ENCODE measurements at regions not wholly inside any gene's neighbourhood (a gene's known extent, or its start where the extent isn't known, plus 50 kb on each side); places are given as distances from the start of the nearest gene placed in this dataset.

DNA sequence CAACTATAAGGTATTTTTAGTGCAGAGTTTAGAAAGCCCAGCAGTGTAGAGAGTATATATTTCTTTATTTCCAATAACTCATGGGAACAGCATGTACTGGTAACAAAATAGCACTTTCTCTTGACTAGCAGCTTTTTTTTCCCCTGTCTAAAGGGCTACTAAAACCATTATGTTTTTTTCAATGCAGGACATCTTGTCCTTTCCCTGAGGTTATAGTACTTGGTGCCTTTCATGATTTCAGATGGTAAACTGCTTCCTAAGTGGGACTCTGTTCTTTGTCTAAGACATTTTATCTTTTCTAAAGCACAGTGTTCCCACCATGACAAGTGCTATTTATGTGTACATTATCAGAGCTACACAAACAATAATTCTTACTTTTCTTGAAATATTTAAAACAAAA, 122.3 kb downstream of the SLC24A2 start:
- H3K27me3 ChIP-seq (ENCODE audit: insufficient read depth, low read depth, severe bottlenecking): no peaks in the 10 kb centered on the region
- DNase-seq: no peak
- no peak overlapping the region for H3K4me3 ChIP-seq (ENCODE audit: low read depth, low read length)
- no peaks in the 10 kb centered on the region for H3K36me3 ChIP-seq
- H3K9me3 ChIP-seq (ENCODE audit: severe bottlenecking): no peaks in the 10 kb centered on the region
- H3K27ac ChIP-seq: no peak overlapping the region
- no peak for TF ChIP-seq CTCF (IDR thresholded peaks at IDR 0.05; ENCODE audit: low read depth, low read length)

GRCh38 chr9:19665146-19665863, 123.5 kb downstream of the SLC24A2 start:
- H3K4me3 ChIP-seq (ENCODE audit: low read depth, low read length): no peak overlapping the region
- no peaks in the 10 kb centered on the region for H3K36me3 ChIP-seq
- DNase-seq: no peak
- H3K27me3 ChIP-seq (ENCODE audit: insufficient read depth, low read depth, severe bottlenecking): no peaks in the 10 kb centered on the region
- TF ChIP-seq CTCF (IDR thresholded peaks at IDR 0.05; ENCODE audit: low read depth, low read length): no peak
- H3K9me3 ChIP-seq (ENCODE audit: severe bottlenecking): no peaks in the 10 kb centered on the region
- H3K27ac ChIP-seq: no peak overlapping the region

DNA sequence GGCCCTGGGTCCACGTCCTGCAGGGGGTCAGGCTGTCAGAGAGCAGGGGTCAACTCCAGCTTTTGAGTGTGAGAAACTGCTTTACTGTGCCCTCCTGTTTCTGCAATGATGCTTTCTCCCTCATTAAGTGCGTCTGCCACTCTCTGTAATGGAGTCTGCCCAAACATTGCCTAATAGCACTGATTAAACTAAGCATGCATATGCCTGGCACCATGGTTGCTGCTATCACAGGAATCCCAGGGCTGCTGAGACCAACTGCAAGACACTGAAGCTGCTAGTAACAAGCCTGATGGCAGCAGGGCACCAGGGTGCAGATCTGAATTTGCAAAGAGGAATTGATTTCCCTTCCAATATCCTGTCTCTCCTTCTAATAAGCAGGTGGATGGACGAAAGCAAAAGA, 125.3 kb downstream of the SLC24A2 start:
- DNase-seq: no peak
- Histone ChIP-seq H3K4me3 (ENCODE audit: low read depth, low read length) (no peak overlapping the region), H3K27ac (no peak overlapping the region), H3K36me3 (no peaks in the 10 kb centered on the region), H3K9me3 (ENCODE audit: severe bottlenecking) (no peaks in the 10 kb centered on the region), H3K27me3 (ENCODE audit: insufficient read depth, low read depth, severe bottlenecking) (no peaks in the 10 kb centered on the region)
- no peak for TF ChIP-seq CTCF (IDR thresholded peaks at IDR 0.05; ENCODE audit: low read depth, low read length)

DNA sequence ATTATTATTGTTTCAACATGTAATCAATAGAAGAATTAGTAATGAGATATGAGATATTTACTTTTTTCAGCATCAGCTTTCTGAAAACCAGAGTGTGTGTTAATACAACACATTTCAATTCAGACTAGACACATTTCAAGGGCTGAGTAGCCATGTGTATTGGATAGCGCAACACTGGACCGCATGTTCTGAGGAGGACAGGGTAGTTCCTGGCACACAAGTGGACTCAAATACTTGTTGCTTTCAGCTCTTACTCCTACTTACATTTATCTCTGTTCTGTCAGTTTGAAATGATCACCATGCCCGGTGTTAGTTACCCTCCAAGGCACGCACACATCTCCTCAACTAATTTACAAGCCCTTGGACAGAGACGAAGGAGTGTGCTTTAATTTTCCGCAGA, 126.6 kb downstream of the SLC24A2 start:
- Histone ChIP-seq H3K4me3 (ENCODE audit: low read depth, low read length) (no peak overlapping the region), H3K27me3 (ENCODE audit: insufficient read depth, low read depth, severe bottlenecking) (no peaks in the 10 kb centered on the region), H3K36me3 (no peaks in the 10 kb centered on the region), H3K9me3 (ENCODE audit: severe bottlenecking) (no peaks in the 10 kb centered on the region), H3K27ac (no peak overlapping the region)
- no peak for DNase-seq
- no peak for TF ChIP-seq CTCF (IDR thresholded peaks at IDR 0.05; ENCODE audit: low read depth, low read length)

DNA sequence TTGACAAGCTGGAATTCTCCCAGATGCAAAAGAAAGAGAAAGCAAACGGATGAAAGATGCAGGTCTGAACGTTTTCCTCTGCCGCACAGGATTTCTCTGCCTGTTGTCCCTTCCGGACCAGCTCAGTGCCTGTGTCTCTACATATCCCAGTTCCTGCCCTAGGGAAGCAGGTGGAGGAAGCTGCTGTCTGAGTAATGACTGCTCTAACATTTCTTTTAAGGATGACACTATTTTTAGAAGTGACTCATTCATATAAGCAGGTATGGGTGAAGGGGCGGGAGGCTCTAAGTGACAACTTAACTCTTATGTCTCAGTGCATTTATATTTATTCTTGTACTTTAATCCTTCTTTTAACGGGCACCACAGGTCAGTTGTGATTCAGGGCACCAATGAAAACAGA, 128.8 kb downstream of the SLC24A2 start:
- Histone ChIP-seq H3K4me3 (ENCODE audit: low read depth, low read length) (no peak overlapping the region), H3K9me3 (ENCODE audit: severe bottlenecking) (no peaks in the 10 kb centered on the region), H3K27ac (no peak overlapping the region), H3K36me3 (no peaks in the 10 kb centered on the region), H3K27me3 (ENCODE audit: insufficient read depth, low read depth, severe bottlenecking) (no peaks in the 10 kb centered on the region)
- TF ChIP-seq CTCF (IDR thresholded peaks at IDR 0.05; ENCODE audit: low read depth, low read length): no peak
- no peak for DNase-seq

- TF ChIP-seq CTCF (IDR thresholded peaks at IDR 0.05; ENCODE audit: low read depth, low read length): no peak
- Histone ChIP-seq H3K27ac (no peak overlapping the region), H3K36me3 (no peaks in the 10 kb centered on the region), H3K27me3 (ENCODE audit: insufficient read depth, low read depth, severe bottlenecking) (no peaks in the 10 kb centered on the region), H3K4me3 (ENCODE audit: low read depth, low read length) (no peak overlapping the region), H3K9me3 (ENCODE audit: severe bottlenecking) (no peaks in the 10 kb centered on the region)
- no peak for DNase-seq
Measured at GRCh38 chr9:19656704-19657103, 132.1 kb downstream of the SLC24A2 start.

Measured in WERI-Rb-1 (cell line).